AG04449 (cell line): ENCODE measurements at regions not wholly inside any gene's neighbourhood (a gene's known extent, or its start where the extent isn't known, plus 50 kb on each side); places are given as distances from the start of the nearest gene placed in this dataset.
A peak's percentile ranks its signal among the peaks of the same experiment; 100 is the strongest.

Source experiments
- CTCF ChIA-PET: fragments of 350-600 bp; formaldehyde crosslinking; extraction: SDS; loops from one replicate; lab custom pipeline; 2021; ENCODE audit warnings: antibody characterized with exemption; lab: Yijun Ruan, JAX
- POLR2A ChIA-PET: fragments of 400-600, 350-600 bp; formaldehyde crosslinking; extraction: SDS; loops from one replicate; lab custom pipeline; 2020; ENCODE audit warnings: antibody characterized with exemption, inconsistent platforms; lab: Yijun Ruan, JAX
- DNase-seq: peaks from one replicate; pipeline ENCODE4 v3.0.0-alpha.2; 2010; ENCODE audit warnings: low read depth, low spot score
- H3K4me3 ChIP-seq: 2 replicates; pipeline ENCODE4 v1.5.1; 2011; ENCODE audit warnings: low read depth, mild to moderate bottlenecking, control low read depth, low read length
- CTCF ChIP-seq: IDR thresholded peaks from one replicate; pipeline ENCODE4 v1.5.1; 2011; ENCODE audit warnings: mild to moderate bottlenecking, moderate library complexity, low read length, control low read depth, inconsistent platforms; ENCODE audit not compliant: insufficient read depth; ENCODE audit errors: missing control alignments

GRCh38 chr6:11432091-11432490 is 105.5 kb upstream of the TMEM170B start:
- POLR2A ChIA-PET = interaction anchor here (0.7 to 1.1 kb wide), 2 partner anchors 62 to 235 kb away, joined by 3 read pairs; no protein-coding TSS in a partner anchor
- no peak overlapping the region for H3K4me3 ChIP-seq
- CTCF ChIA-PET = interaction anchor here (4.8 kb wide), 1 partner anchor 64 kb away, joined by 26 read pairs; no protein-coding TSS in a partner anchor
- no peak for DNase-seq
- no peak for TF ChIP-seq CTCF

- ChIA-PET POLR2A (no interaction called here), CTCF (interaction anchor here (4.8 kb wide), 1 partner anchor 64 kb away, joined by 26 read pairs; no protein-coding TSS in a partner anchor)
- no peak for TF ChIP-seq CTCF
- no peak overlapping the region for H3K4me3 ChIP-seq
- DNase-seq = no peak
These were observed 106.1 kb upstream of the TMEM170B start for GRCh38 chr6:11431455-11431937.

- no peak for TF ChIP-seq CTCF
- no peak for DNase-seq
- no peak overlapping the region for H3K4me3 ChIP-seq
- ChIA-PET CTCF (interaction anchor here (2.1 kb wide), 1 partner anchor 66 kb away, joined by 6 read pairs; no protein-coding TSS in a partner anchor), POLR2A (no interaction called here)
These were observed 107.5 kb upstream of the TMEM170B start for GRCh38 chr6:11430036-11430435.

GRCh38 chr6:11429577-11429976 is 108.0 kb upstream of the TMEM170B start:
- ChIA-PET CTCF (interaction anchor here (1.3 to 2.1 kb wide), 3 partner anchors 17 to 287 kb away, joined by 3 to 6 read pairs (median 3); no protein-coding TSS in a partner anchor), POLR2A (interaction anchor here (1.0 kb wide), 1 partner anchor 15 kb away, joined by 3 read pairs; no protein-coding TSS in a partner anchor)
- DNase-seq = no peak
- TF ChIP-seq CTCF = no peak
- no peak overlapping the region for H3K4me3 ChIP-seq

GRCh38 chr6:11428895-11429294 is 108.7 kb upstream of the TMEM170B start:
- TF ChIP-seq CTCF = no peak
- CTCF ChIA-PET = interaction anchor here (1.3 to 2.1 kb wide), 4 partner anchors 12 to 286 kb away, joined by 3 to 6 read pairs (median 4); no protein-coding TSS in a partner anchor
- DNase-seq = peak; percentile 63
- POLR2A ChIA-PET = interaction anchor here (1.0 kb wide), 1 partner anchor 14 kb away, joined by 3 read pairs; no protein-coding TSS in a partner anchor
- no peak overlapping the region for H3K4me3 ChIP-seq

GRCh38 chr6:11428371-11428770 is 109.2 kb upstream of the TMEM170B start:
- DNase-seq = no peak
- ChIA-PET CTCF (interaction anchor here (1.3 to 2.1 kb wide), 4 partner anchors 12 to 285 kb away, joined by 3 to 6 read pairs (median 4); no protein-coding TSS in a partner anchor), POLR2A (interaction anchor here (1.0 kb wide), 1 partner anchor 13 kb away, joined by 3 read pairs; no protein-coding TSS in a partner anchor)
- H3K4me3 ChIP-seq = no peak overlapping the region
- TF ChIP-seq CTCF = no peak
